Dendritic cell treated with granulocyte-macrophage colony-stimulating factor and Interleukin-4, amounts not matched to agents 40 ng/mL and 50 ng/mL, for 4 days (primary cell): ENCODE measurements at regions not wholly inside any gene's neighbourhood (a gene's known extent, or its start where the extent isn't known, plus 50 kb on each side); places are given as distances from the start of the nearest gene placed in this dataset.
A peak's percentile ranks its signal among the peaks of the same experiment; 100 is the strongest.

Source experiments
- H3K27ac Mint-ChIP-seq: one replicate; pipeline ENCODE4 v1.8.0; 2022; ENCODE audit warnings: mild to moderate bottlenecking, mixed read lengths
- H3K27me3 Mint-ChIP-seq: one replicate; pipeline ENCODE4 v1.8.0; 2022; ENCODE audit warnings: mild to moderate bottlenecking, mixed read lengths
- H3K36me3 Mint-ChIP-seq: one replicate; pipeline ENCODE4 v1.8.0; 2022; ENCODE audit warnings: low read depth, mixed read lengths
- H3K4me1 Mint-ChIP-seq: one replicate; pipeline ENCODE4 v1.8.0; 2022; ENCODE audit warnings: low read depth, mixed read lengths
- H3K4me3 Mint-ChIP-seq: one replicate; pipeline ENCODE4 v1.8.0; 2022; ENCODE audit warnings: mild to moderate bottlenecking, moderate library complexity, mixed read lengths
- H3K9me3 Mint-ChIP-seq: one replicate; pipeline ENCODE4 v1.8.0; 2022; ENCODE audit warnings: mixed read lengths
- intact Hi-C: fragments of 100-400 bp; cut with micrococcal nuclease; formaldehyde crosslinking; loops from one replicate; pipeline ENCODE4 v1.15.0; 2022

- H3K27ac Mint-ChIP-seq = no peak overlapping the region
- H3K27me3 Mint-ChIP-seq = peaks cover 1% of the 10 kb centered on the region
- intact Hi-C loops = no loop called here
- no peak overlapping the region for H3K4me3 Mint-ChIP-seq
- H3K9me3 Mint-ChIP-seq = no peaks in the 10 kb centered on the region
- H3K4me1 Mint-ChIP-seq = peaks cover 22% of the 10 kb centered on the region
- no peaks in the 10 kb centered on the region for H3K36me3 Mint-ChIP-seq
These were observed 53.5 kb upstream of the FAM9B start for GRCh38 chrX:9087271-9088040.

- Mint-ChIP-seq H3K27me3 (peaks cover under 1% of the 10 kb centered on the region), H3K36me3 (no peaks in the 10 kb centered on the region), H3K27ac (peak overlapping the region; percentile 46), H3K4me3 (no peak overlapping the region), H3K9me3 (no peaks in the 10 kb centered on the region), H3K4me1 (peaks cover 22% of the 10 kb centered on the region)
- intact Hi-C loops = no loop called here
These were observed 55.0 kb upstream of the FAM9B start for GRCh38 chrX:9088896-9089295.

GRCh38 chrX:9090766-9091165 lies 56.8 kb upstream of the FAM9B start:
- Mint-ChIP-seq H3K4me1 (peaks cover 33% of the 10 kb centered on the region), H3K36me3 (no peaks in the 10 kb centered on the region), H3K27ac (no peak overlapping the region), H3K9me3 (no peaks in the 10 kb centered on the region), H3K4me3 (no peak overlapping the region), H3K27me3 (peaks cover 5% of the 10 kb centered on the region)
- intact Hi-C loops = no loop called here

- intact Hi-C loops = no loop called here
- peaks cover 33% of the 10 kb centered on the region for H3K4me1 Mint-ChIP-seq
- no peaks in the 10 kb centered on the region for H3K9me3 Mint-ChIP-seq
- H3K36me3 Mint-ChIP-seq = no peaks in the 10 kb centered on the region
- H3K4me3 Mint-ChIP-seq = no peak overlapping the region
- no peak overlapping the region for H3K27ac Mint-ChIP-seq
- H3K27me3 Mint-ChIP-seq = peaks cover 5% of the 10 kb centered on the region
These were observed 57.3 kb upstream of the FAM9B start for GRCh38 chrX:9091258-9091657.

- no peak overlapping the region for H3K4me3 Mint-ChIP-seq
- H3K36me3 Mint-ChIP-seq = no peaks in the 10 kb centered on the region
- peaks cover 5% of the 10 kb centered on the region for H3K4me1 Mint-ChIP-seq
- H3K27ac Mint-ChIP-seq = no peak overlapping the region
- H3K27me3 Mint-ChIP-seq = peaks cover 8% of the 10 kb centered on the region
- intact Hi-C loops = no loop called here
- no peaks in the 10 kb centered on the region for H3K9me3 Mint-ChIP-seq
These were observed 69.0 kb upstream of the FAM9B start for GRCh38 chrX:9102956-9103355.

- Mint-ChIP-seq H3K36me3 (no peaks in the 10 kb centered on the region), H3K27me3 (peaks cover 5% of the 10 kb centered on the region), H3K4me3 (no peak overlapping the region), H3K4me1 (peaks cover 5% of the 10 kb centered on the region), H3K27ac (no peak overlapping the region), H3K9me3 (no peaks in the 10 kb centered on the region)
- intact Hi-C loops = no loop called here
These were observed 74.1 kb upstream of the FAM9B start for GRCh38 chrX:9108054-9108453.

GRCh38 chrX:9110808-9111207 lies 76.9 kb upstream of the FAM9B start:
- Mint-ChIP-seq H3K9me3 (no peaks in the 10 kb centered on the region), H3K4me3 (no peak overlapping the region), H3K4me1 (no peaks in the 10 kb centered on the region), H3K36me3 (no peaks in the 10 kb centered on the region), H3K27ac (no peak overlapping the region), H3K27me3 (peaks cover 7% of the 10 kb centered on the region)
- intact Hi-C loops = no loop called here

- Mint-ChIP-seq H3K4me1 (no peaks in the 10 kb centered on the region), H3K27me3 (peaks cover 9% of the 10 kb centered on the region), H3K36me3 (no peaks in the 10 kb centered on the region), H3K27ac (no peak overlapping the region), H3K4me3 (no peak overlapping the region), H3K9me3 (no peaks in the 10 kb centered on the region)
- intact Hi-C loops = no loop called here
These were observed 80.3 kb upstream of the FAM9B start for GRCh38 chrX:9114245-9114644.

- intact Hi-C loops = no loop called here
- Mint-ChIP-seq H3K27me3 (peaks cover 12% of the 10 kb centered on the region), H3K36me3 (no peaks in the 10 kb centered on the region), H3K4me3 (no peak overlapping the region), H3K27ac (no peak overlapping the region), H3K9me3 (no peaks in the 10 kb centered on the region), H3K4me1 (peaks cover 12% of the 10 kb centered on the region)
These were observed 83.9 kb upstream of the FAM9B start for GRCh38 chrX:9117851-9118250.

- Mint-ChIP-seq H3K27ac (no peak overlapping the region), H3K4me1 (peaks cover 15% of the 10 kb centered on the region), H3K9me3 (no peaks in the 10 kb centered on the region), H3K4me3 (no peak overlapping the region), H3K27me3 (peaks cover 10% of the 10 kb centered on the region), H3K36me3 (no peaks in the 10 kb centered on the region)
- intact Hi-C loops = no loop called here
These were observed 88.8 kb upstream of the FAM9B start for GRCh38 chrX:9122519-9123245.

- Mint-ChIP-seq H3K9me3 (peaks cover 7% of the 10 kb centered on the region), H3K27ac (no peak overlapping the region), H3K4me3 (no peak overlapping the region), H3K27me3 (peaks cover 2% of the 10 kb centered on the region), H3K4me1 (peaks cover 13% of the 10 kb centered on the region), H3K36me3 (no peaks in the 10 kb centered on the region)
- intact Hi-C loops = no loop called here
These were observed 94.1 kb upstream of the FAM9B start for GRCh38 chrX:9127986-9128385.

- intact Hi-C loops = no loop called here
- Mint-ChIP-seq H3K4me3 (no peak overlapping the region), H3K4me1 (peaks cover 12% of the 10 kb centered on the region), H3K36me3 (no peaks in the 10 kb centered on the region), H3K27ac (no peak overlapping the region), H3K9me3 (peaks cover 9% of the 10 kb centered on the region), H3K27me3 (peaks cover 2% of the 10 kb centered on the region)
These were observed 96.1 kb upstream of the FAM9B start for GRCh38 chrX:9130031-9130430.

- H3K27me3 Mint-ChIP-seq = no peaks in the 10 kb centered on the region
These were observed 97.1 kb upstream of the FAM9B start for GRCh38 chrX:9131066-9131465.

GRCh38 chrX:9132036-9132638 lies 98.2 kb upstream of the FAM9B start:
- no peaks in the 10 kb centered on the region for H3K36me3 Mint-ChIP-seq
- H3K27ac Mint-ChIP-seq = no peak overlapping the region
- peaks cover 9% of the 10 kb centered on the region for H3K9me3 Mint-ChIP-seq
- peaks cover 12% of the 10 kb centered on the region for H3K4me1 Mint-ChIP-seq
- intact Hi-C loops = no loop called here
- peaks cover 2% of the 10 kb centered on the region for H3K27me3 Mint-ChIP-seq
- no peak overlapping the region for H3K4me3 Mint-ChIP-seq

More at GRCh38 chrX:9131066-9131465, 97.1 kb upstream of the FAM9B start:
- peaks cover 12% of the 10 kb centered on the region for H3K4me1 Mint-ChIP-seq
- no peak overlapping the region for H3K4me3 Mint-ChIP-seq
- no peaks in the 10 kb centered on the region for H3K36me3 Mint-ChIP-seq
- peaks cover 9% of the 10 kb centered on the region for H3K9me3 Mint-ChIP-seq
- no peak overlapping the region for H3K27ac Mint-ChIP-seq
- intact Hi-C loops = no loop called here
